SIG-M5 treated with dmso at 0.1 percent for 504 hours (cell line): ENCODE measurements at regions not wholly inside any gene's neighbourhood (a gene's known extent, or its start where the extent isn't known, plus 50 kb on each side); places are given as distances from the start of the nearest gene placed in this dataset.
"Not testable (repeated sequence)": the region's sequence is repeated elsewhere in the genome, so short reads cannot be mapped to it uniquely, and the experiment has no call there.

Experiments used
- DNase-seq: peaks from one replicate; lab custom pipeline; 2025; ENCODE audit not compliant: unreplicated experiment; lab: John Stamatoyannopoulos, UW

DNA sequence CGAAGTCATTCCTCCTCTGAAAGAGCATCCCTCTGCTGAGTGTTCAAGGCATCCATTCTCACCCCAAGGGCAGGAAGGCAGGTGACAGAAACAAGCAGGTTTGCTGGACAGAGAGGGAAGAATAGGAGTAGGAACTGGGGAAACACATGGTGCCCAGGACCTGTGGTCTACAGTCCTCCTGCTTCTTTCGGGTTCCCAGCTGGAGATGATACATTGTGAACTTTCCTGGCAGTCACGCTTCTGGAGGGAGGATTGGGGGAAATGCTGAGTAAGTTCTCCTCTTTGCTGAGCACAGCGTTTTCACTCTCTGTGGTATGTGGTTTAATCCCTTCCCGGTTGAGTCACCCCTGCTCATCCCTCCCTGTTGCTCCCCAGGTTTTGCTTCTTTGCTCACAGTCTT lies 496.3 kb downstream of the TMEM121 start:
- not testable (repeated sequence) for DNase-seq

- no peak for DNase-seq
Observed at GRCh38 chr14:106023411-106023810, 497.0 kb downstream of the TMEM121 start.

- no peak for DNase-seq
Observed at GRCh38 chr14:106024983-106025604, 498.7 kb downstream of the TMEM121 start.

GRCh38 chr14:106026026-106026425 lies 499.6 kb downstream of the TMEM121 start:
- DNase-seq, result no peak

DNA sequence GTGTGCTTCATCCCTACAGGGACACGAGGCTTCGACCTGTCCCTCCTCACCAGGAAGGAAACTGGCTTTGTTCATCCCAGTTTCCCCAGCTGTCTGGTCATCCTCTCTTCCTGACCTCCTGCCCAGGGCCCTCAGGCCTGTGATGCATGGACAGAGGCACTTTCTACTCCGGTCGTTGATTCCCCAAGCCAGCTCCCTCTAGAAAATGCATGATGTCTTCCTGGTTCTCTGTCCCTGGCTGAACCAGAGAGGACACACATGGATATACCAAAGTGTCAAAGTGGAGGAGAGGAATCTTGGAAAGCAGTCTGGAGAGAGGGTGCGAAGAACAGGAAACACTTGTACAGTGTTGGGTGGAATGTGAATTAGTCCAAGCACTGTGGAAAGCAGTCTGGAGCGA lies 501.4 kb downstream of the TMEM121 start:
- not testable (repeated sequence) for DNase-seq

GRCh38 chr14:106029959-106030358 lies 503.6 kb downstream of the TMEM121 start:
- DNase-seq, result no peak

- DNase-seq, result no peak
Observed at GRCh38 chr14:106037380-106037779, 511.0 kb downstream of the TMEM121 start.

DNA sequence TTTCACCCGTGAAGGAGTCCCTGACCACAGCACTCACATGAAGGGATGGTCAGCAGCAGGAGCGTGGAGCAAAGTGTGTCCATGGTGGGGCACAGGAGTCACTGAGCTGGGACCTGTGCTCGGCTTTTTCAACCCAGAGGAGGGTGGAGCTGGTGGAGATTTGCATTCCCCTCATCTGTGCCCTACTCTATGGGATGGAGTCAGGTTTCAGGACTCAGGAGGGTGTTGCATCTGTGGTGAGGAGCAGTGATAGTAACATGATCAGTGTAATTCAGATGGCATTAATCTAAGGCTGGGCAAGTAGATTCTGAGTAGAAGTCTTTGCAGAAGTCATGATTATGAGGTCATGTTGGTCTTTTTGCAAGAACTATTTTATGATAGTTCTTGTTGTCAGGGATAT lies 511.9 kb downstream of the TMEM121 start:
- DNase-seq, result no peak

DNA sequence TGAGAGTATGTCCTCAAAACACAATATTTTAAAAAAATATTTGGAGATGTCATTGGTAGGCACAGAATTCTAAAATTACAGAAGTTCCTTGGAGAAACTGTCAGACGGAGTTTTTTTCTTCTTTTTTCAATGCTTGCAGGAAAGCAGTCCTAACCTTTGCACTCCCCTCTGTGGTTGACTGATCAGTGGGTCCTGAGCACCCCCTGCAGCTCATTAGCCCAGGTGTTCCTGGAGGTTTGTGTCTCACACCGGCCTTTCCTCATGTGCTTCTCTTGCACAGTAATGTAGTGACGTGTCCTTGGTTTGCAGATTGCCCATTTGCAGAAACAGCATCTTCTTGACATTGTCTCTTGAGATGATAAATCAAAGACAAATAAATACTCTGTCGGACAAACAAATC lies 513.0 kb downstream of the TMEM121 start:
- DNase-seq, result no peak

- no peak for DNase-seq
Observed at GRCh38 chr14:106044515-106044914, 518.1 kb downstream of the TMEM121 start.

GRCh38 chr14:106044949-106045596 lies 518.7 kb downstream of the TMEM121 start:
- DNase-seq, result peak; percentile 88

DNA sequence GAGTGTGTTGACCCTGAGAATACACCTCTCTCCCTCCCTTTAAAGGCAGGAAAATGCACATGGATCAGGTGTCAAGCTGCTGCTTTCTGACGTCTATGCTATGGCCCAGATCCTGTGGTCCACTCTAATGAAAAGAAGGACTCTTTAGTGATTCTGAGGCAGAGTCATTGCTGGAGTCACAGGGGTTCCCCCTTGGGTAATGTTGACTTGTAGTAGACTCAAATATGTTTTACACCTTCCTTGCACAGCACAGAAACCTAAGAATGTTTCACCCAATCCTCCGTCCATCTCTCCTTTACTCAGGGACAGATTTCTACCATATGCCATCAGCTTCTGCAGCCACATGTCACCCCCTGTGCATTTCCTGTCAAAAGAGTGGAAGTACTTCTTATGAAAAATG lies 525.4 kb downstream of the TMEM121 start:
- no peak for DNase-seq

GRCh38 chr14:106055289-106055688 lies 528.9 kb downstream of the TMEM121 start:
- no peak for DNase-seq

DNA sequence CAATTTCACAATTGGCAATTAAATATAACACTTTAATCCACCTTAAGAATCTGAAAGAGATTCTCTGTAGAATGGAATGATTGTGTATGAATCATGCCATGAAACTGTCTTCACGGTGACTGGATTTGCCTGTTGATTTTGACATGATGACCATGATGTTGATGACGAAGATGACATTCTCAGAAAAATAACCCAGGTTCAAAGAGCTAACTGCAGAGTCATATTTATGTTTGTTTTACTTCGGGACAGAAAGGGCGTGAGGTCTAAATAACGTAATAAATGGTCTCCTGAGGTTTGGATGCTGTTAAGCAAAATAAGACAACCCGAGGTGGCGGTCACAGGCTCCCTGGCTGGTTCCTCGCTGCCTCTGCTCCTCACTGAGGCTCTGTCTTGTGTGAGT lies 532.0 kb downstream of the TMEM121 start:
- no peak for DNase-seq

DNA sequence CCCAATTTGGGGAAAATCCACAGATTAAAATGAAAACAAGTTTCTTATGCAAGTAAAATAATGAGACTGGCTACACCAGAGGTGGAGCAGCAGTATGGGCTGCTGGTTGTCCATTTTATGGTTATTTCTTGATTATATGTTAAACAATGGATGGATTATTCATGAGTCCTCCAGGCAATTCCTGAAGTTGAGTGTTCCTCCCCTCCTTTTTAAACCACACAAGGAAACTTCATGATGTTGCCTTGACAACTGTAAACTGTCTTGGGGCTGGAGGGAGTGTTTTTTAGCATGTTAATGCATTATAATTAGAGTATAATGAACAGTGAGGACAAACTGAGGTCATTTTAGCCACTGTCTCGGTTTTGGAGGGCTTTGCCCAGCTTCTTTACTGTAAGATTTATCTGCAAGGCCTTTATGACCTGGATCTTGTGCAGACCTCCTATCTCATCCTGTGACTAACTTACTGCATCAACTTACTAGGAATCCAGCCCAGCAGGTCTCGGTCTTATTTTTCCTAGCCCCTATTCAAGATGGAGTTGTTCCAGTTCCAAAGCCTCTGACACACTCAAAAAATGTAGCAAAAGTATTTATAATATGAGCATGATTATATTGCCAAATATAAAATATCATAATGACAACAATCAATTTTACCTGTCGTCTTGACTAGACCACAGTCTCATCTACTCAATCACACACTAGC lies 534.0 kb downstream of the TMEM121 start:
- DNase-seq, result no peak

DNA sequence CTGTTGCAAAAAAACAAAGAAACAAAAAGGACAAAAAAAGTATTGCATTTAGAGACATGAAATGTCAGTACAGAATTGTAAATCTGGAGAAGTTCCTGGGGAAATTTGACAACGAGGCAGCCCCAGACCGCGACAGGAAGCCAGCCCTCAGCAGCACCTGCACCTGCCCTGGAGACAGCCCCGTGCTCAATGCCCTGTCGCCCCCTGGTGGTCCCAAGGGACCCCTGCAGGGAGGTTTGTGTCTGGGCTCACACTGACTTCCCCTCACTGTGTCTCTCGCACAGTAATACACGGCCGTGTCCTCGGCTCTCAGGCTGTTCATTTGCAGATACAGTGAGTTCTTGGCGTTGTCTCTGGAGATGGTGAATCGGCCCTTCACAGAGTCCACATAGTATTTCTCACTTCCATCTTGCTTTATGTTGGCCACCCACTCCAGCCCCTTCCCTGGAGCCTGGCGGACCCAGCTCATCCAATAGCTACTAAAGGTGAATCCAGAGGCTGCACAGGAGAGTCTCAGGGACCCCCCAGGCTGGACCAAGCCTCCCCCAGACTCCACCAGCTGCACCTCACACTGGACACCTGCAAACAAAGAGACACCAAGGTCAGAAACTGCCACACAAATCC lies 535.6 kb downstream of the TMEM121 start:
- DNase-seq, result peak; percentile 7

DNA sequence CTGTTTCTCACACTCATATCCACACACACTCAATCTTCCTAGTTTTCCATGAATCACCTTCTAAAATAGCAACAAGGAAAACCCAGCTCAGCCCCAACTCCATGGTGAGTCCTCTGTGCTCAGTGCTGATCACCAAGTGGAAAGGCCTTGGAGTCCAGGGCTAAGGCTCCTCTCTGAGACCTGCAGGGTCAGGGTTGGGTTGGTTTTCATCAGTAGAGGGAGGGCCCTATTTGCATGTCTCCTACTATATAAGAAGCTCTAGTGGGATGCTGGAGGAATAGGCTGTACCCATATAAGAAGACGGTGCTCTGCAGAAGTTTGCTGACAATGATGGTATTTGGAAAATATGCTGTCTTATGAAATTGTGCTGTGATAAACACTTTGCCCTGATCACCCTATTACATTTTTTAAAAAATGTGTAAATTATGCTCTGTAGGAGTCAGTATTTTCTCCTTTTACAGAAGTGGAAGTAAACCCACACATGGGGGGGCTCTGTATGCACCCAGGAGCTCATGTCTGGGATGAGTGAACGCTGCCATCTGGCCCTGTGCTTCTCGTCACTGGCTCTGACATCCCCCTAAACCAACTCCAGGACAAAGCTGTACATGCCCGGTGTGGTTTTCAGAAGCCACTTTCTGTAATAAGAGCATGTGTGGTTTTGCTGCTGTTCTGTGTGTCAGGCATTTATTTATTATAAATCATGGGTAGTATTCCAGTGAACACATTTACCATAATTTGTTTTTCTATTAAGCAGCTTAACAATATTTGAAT lies 536.3 kb downstream of the TMEM121 start:
- DNase-seq, result no peak

GRCh38 chr14:106067935-106068334 lies 541.6 kb downstream of the TMEM121 start:
- DNase-seq, result no peak

DNA sequence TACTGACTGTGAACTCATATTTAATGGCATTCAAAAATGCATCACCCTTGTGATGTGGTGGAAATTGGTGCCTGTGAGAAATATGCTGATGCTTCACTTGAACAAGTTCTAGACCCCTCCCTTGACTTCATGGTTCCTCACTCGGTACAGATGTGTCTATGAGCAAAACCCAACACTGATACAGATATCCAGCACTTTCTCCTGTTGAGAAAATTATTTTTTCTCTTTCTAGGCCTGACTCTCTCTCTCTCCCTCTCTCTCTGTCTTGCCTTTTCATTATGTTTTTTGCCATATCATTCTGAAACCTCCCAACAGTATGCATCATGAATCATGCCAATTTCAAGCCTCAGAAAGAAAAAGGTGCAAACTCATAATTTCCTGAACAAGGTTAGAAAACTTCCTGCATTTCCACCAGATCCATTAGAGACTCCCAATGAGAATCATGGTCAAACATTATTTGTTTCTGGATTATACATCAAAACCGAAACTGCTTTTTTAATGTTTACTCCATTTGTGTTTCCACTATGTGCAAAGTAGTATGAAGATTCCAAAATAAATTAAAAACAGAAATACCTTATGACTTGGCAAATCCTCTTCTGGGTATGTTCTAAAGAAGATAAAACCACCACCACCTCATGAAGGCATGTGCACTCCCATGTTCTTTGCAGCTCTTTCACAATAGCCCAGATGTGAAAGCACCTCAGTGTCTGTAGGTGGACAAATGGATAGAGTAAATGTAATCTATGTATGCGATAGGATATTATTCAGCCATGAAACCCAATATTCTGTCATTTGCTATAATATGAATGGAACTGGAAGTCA lies 543.6 kb downstream of the TMEM121 start:
- DNase-seq, result no peak

DNA sequence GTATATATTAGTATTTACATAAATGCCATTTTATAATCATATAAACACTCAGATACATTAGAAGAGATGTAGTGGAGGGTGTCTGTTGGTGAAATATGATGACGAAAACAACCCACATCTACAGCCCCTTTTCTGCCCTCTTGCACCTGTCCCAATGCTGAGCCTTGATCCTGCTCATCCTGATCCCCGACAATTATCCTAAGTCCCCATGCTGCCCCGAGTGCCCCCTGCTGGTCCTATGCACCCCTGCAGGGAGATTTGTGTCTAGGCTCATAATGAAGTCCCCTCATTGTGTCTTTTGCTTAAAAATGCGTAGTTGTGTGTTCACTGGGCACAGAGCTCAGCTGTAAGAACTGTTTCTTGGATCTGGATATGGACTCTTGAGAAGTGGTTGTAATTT lies 554.5 kb downstream of the TMEM121 start:
- DNase-seq, result no peak
